Panc1 (cell line): ENCODE measurements at regions not wholly inside any gene's neighbourhood (a gene's known extent, or its start where the extent isn't known, plus 50 kb on each side); places are given as distances from the start of the nearest gene placed in this dataset.

ENCODE experiments used
- ATAC-seq: fragments of 200-7000 bp; cut with Tn5 transposase; 2 replicates; pipeline ENCODE4 v1.9.1; 2020; ENCODE audit warnings: mild to moderate bottlenecking, moderate library complexity
- BruUV-seq: library from RNA; stranded (reverse); fragments of 400-500 nt; replicated peaks from 2 replicates; lab custom pipeline; 2021; lab: Mats Ljungman, UMichigan
- CTCF ChIA-PET: fragments of 300-600 bp; sonication (Branson Sonifier 250); formaldehyde crosslinking; loops from one replicate; lab custom pipeline; 2022; ENCODE audit warnings: antibody characterized with exemption; lab: Charles Lee
- POLR2A ChIA-PET: fragments of 300-600 bp; sonication (Branson Sonifier 250); formaldehyde crosslinking; loops from one replicate; lab custom pipeline; 2022; ENCODE audit warnings: antibody characterized with exemption; lab: Charles Lee
- DNase-seq: peaks from one replicate; pipeline ENCODE4 v3.0.0-alpha.2; 2010; ENCODE audit warnings: low read depth, low spot score
- H3K27ac ChIP-seq: 2 replicates; pipeline ENCODE4 v1.5.1; 2011; ENCODE audit warnings: mild to moderate bottlenecking, low read length, inconsistent platforms
- H3K27me3 ChIP-seq: fragments of 200-500 bp; sonication (Bioruptor generic); 2 replicates; pipeline ENCODE4 v1.6.0; 2014; ENCODE audit warnings: low read length, inconsistent platforms; ENCODE audit not compliant: control insufficient read depth, insufficient read depth
- H3K36me3 ChIP-seq: fragments of 200-500 bp; sonication (Bioruptor generic); 2 replicates; pipeline ENCODE4 v1.5.1; 2014; ENCODE audit warnings: inconsistent platforms, mild to moderate bottlenecking, low read length, moderate library complexity; ENCODE audit not compliant: control insufficient read depth, insufficient read depth
- H3K4me1 ChIP-seq: 2 replicates; pipeline ENCODE4 v1.5.1; 2011; ENCODE audit warnings: inconsistent platforms, mild to moderate bottlenecking, low read length, moderate library complexity; ENCODE audit not compliant: control insufficient read depth, insufficient read depth
- H3K4me3 ChIP-seq, 2 experiments: 2 replicates each; pipeline ENCODE4 v1.5.1; 2011 to 2012; ENCODE audit warnings: low read depth in 2 of 2, low read length in 2 of 2, mild to moderate bottlenecking in 2 of 2, inconsistent platforms in 1 of 2, moderate library complexity in 1 of 2
- H3K9me3 ChIP-seq: fragments of 200-500 bp; sonication (Bioruptor generic); 2 replicates; pipeline ENCODE4 v1.5.1; 2014; ENCODE audit warnings: low read depth, mild to moderate bottlenecking, inconsistent platforms, low read length, moderate library complexity; ENCODE audit not compliant: control insufficient read depth, insufficient read depth
- CTCF ChIP-seq: fragments of 450-650 bp; IDR thresholded peaks from 2 replicates; pipeline ENCODE4 v1.5.1; 2017; ENCODE audit warnings: mild to moderate bottlenecking
- POLR2AphosphoS5 ChIP-seq: IDR thresholded peaks from 2 replicates; pipeline ENCODE4 v1.6.1; 2012; ENCODE audit warnings: mild to moderate bottlenecking, low read depth, low read length, moderate library complexity
- REST ChIP-seq, 2 experiments: IDR thresholded peaks; 2 replicates each; pipeline ENCODE4 v1.6.1; 2011 to 2012; ENCODE audit warnings: low read depth in 2 of 2, control low read depth in 1 of 2, low read length in 1 of 2, mild to moderate bottlenecking in 1 of 2, moderate library complexity in 1 of 2; ENCODE audit not compliant: insufficient read depth in 1 of 2
- SIN3A ChIP-seq: IDR thresholded peaks from 2 replicates; pipeline ENCODE4 v1.6.1; 2012; ENCODE audit warnings: low read depth, mild to moderate bottlenecking, low read length, moderate library complexity, borderline replicate concordance; ENCODE audit not compliant: insufficient read depth
- TCF7L2 ChIP-seq: IDR thresholded peaks from 2 replicates; pipeline ENCODE4 v1.6.1; 2011; ENCODE audit warnings: mild to moderate bottlenecking, low read depth, low read length, inconsistent platforms
- in situ Hi-C: cut with HindIII; loops from 2 replicates; pipeline ENCODE4 v1.10.0; 2016; ENCODE audit warnings: low sequenced_read_pairs, low pct_unique_long_range_greater_than_20kb
- intact Hi-C: fragments of 100-400 bp; cut with micrococcal nuclease; formaldehyde crosslinking; loops from one replicate; pipeline ENCODE4 v1.10.0; 2022; ENCODE audit not compliant: unreplicated experiment

GRCh38 chr4:38365261-38365660, 298.7 kb upstream of the KLF3 start:
- CTCF ChIA-PET = no interaction called here
- no peak for TF ChIP-seq SIN3A
- TF ChIP-seq POLR2AphosphoS5 = no peak
- no peak for TF ChIP-seq CTCF
- TF ChIP-seq REST (IDR thresholded peaks at IDR 0.05; ENCODE audit: insufficient read depth in 1 of 2, low read depth in 2 of 2, low read length in 1 of 2) = no peak
- no peak for TF ChIP-seq TCF7L2
- H3K27ac ChIP-seq = no peak overlapping the region

GRCh38 chr4:38365748-38366310, 298.2 kb upstream of the KLF3 start:
- in situ Hi-C loops = no loop called here
- DNase-seq = no peak
- intact Hi-C loops = no loop called here
- H3K27me3 ChIP-seq = no peaks in the 10 kb centered on the region
- H3K4me3 ChIP-seq = no peak overlapping the region
- no peaks in the 10 kb centered on the region for H3K9me3 ChIP-seq
- POLR2A ChIA-PET = no interaction called here
- no peak for TF ChIP-seq SIN3A
- TF ChIP-seq REST (IDR thresholded peaks at IDR 0.05; ENCODE audit: insufficient read depth in 1 of 2, low read depth in 2 of 2, low read length in 1 of 2) = no peak
- no peak for TF ChIP-seq POLR2AphosphoS5
- TF ChIP-seq CTCF = no peak
- CTCF ChIA-PET = no interaction called here
- H3K4me1 ChIP-seq = no peaks in the 10 kb centered on the region
- no TSS peak for BruUV-seq
- no peaks in the 10 kb centered on the region for H3K36me3 ChIP-seq
- no peak overlapping the region for H3K27ac ChIP-seq
- no peak for ATAC-seq

More at GRCh38 chr4:38365261-38365660, 298.7 kb upstream of the KLF3 start:
- no peaks in the 10 kb centered on the region for H3K36me3 ChIP-seq
- in situ Hi-C loops = no loop called here
- H3K27me3 ChIP-seq = no peaks in the 10 kb centered on the region
- BruUV-seq = no TSS peak
- intact Hi-C loops = no loop called here
- POLR2A ChIA-PET = no interaction called here
- H3K4me1 ChIP-seq = no peaks in the 10 kb centered on the region
- H3K4me3 ChIP-seq = no peak overlapping the region
- H3K9me3 ChIP-seq = no peaks in the 10 kb centered on the region
- DNase-seq (no peak), ATAC-seq (no peak)
